HG02970 (cell line): ENCODE measurements at regions not wholly inside any gene's neighbourhood (a gene's known extent, or its start where the extent isn't known, plus 50 kb on each side); places are given as distances from the start of the nearest gene placed in this dataset.

Experiments
- ATAC-seq: cut with Tn5 transposase; IDR thresholded peaks from one replicate; pipeline ENCODE4 v1.9.1; 2021; ENCODE audit warnings: mild to moderate bottlenecking, moderate library complexity, moderate number of reproducible peaks; ENCODE audit not compliant: unreplicated experiment, low FRiP score

DNA sequence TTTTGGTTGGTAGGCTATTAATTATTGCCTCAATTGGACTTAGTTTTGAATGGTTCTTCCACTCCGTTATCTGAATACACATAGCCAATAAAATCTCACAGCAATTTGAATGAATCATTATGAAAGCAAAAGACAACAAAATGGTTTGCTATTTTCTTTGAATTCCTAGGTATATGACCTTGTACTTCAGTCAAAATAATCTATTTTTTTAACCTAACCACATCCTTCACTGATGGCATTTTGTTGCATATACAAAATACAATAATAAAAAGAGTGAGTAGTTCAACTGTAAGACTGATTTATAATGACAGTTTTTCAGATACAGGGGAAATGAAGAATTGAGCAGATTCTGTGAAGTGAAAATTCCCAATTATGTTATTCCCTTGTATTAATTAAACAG lies 433.1 kb downstream of the HTR7 start:
- ATAC-seq, result no peak

DNA sequence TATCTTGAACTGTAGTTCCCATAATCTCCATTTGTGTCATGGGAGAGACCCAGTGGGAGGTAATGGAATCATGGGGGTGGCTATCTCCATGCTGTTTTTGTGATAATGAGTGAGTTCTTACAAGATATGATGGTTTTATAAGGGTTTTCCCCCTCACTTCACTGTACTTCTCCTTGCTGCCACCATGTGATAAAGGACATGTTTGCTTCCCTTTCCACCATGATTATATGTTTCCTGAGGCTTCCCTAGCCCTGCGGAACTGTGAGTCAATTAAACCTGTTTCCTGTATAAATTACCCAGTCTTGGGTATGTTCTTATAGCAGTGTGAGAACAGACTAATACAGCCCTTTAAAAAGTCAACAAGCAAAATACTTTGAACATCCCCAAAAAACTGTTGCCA lies 427.7 kb downstream of the HTR7 start:
- no peak for ATAC-seq

DNA sequence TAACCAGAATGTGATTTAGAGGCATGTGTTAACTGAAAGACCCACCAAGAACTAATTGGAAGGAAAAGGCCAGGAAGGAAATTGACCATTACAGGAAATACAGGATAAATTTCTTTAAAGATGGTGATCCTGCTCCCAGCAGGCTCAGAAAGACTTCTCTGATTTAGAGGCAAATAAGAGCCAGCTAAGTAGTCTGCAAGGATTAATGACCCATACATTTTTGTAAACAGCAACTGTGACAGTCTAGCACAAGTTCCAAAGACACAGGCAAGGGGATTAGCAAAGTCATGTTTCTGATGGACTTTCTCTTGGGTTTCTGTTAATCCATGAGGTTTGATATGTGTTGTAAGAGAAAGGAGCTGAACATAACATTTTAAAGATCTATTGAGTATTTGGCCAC lies 425.0 kb downstream of the HTR7 start:
- no peak for ATAC-seq

DNA sequence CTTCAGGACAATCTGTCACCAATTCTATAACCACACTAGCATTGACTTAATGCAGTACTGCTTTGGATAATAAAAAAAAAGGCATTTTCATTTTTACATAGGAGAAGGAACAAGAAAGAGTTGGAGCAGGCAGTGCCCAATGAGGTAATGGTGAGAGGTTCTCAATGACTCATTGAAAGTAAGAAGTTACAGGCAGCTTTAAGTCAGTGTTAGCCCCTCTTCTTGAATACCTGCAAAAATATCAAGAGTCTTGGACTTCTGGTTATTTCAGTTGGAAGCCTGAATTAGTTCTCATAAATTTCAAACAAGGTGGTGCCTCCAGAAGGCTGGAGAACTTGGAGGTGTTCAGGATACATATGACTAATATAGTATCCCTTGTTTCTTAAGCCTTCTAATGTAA lies 422.5 kb downstream of the HTR7 start:
- no peak for ATAC-seq

DNA sequence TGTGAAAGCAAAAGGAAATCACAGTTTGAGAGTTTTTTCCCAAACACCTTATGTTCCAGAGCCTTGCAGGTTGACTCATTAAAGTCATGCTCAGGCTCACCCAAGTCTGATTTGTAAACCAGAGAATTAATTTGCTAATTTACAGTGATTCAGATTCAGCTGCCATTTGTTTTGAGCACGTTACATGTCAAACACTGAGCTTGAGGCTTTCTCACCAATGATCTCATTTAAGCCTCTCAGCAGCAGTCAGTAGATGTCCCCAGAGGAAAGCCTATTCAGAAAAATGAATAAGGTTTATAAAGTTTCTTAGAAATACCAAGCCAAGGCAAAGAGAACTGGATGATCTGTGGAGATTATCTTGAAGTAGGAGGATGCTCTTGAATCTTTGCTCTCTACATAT lies 420.4 kb downstream of the HTR7 start:
- no peak for ATAC-seq

DNA sequence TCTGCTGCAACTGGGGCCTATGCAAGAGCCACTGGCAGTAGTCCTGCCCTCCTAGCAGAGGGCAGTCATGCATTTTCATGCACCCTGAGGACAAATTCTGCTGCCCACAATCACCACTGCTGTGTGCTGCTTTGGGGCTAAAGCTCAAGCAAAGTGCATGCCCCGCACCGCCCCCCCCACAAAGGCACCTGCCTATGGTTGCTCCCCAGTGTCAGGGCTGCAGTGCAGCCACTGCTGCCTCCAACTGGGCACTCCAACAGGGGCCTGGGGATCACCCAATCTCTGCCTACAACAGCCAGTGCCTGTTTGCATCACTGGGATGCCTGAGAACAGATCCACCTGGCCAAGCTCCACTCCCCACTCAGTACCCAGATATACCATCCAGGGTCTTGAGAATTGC lies 417.0 kb downstream of the HTR7 start:
- no peak for ATAC-seq

DNA sequence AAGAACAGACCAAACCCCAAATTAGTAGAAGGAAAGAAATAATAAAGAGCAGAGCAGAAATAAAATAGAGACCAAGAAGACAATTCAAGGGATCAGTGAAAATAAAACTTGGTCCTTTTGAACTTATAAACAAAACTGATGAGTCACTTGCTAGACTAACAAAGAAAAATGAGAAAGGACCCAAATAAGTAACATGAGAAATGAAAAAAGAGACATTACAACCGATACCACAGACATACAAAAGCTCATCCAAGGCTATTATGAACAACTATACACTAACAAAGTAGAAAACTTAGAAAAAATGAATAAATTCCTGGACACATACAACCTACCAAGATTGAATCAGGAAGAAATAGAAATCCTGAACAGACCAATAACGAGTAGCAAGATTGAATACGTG lies 414.5 kb downstream of the HTR7 start:
- ATAC-seq, result no peak

DNA sequence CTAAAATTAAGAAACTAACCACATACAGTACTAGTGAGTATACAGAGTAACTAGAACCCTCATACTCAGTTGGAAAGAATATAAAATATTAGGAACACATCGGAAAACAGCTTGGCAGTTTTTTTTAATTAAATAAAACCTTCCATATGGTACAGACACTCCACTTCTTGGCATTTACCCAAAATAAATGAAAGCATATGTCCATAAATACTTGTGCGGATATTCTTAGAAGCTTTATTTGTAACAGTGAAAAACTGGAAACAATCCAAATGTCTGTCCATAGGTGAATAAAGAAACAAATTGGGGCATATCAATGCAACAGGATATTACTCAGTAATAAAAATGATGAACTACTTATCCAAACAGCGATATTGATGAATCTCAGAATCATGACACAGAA lies 410.0 kb downstream of the HTR7 start:
- no peak for ATAC-seq

DNA sequence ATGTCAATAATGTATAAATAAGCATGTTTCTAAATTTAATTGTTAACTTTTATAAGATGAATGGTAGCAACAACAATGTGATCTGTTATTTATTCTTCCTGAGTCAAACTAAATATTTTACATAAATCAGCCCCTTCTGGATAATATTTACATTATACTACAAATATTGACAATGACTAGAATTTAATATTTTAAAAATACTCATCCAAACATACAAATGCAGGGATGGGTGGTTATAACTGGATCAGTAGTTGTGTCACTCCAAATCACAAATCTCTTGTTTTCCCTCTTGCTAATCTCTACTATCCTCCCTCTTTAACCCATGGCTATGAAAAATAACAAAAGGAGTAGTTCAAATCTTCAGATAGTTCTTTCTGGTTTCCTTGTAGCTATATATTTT lies 407.0 kb downstream of the HTR7 start:
- no peak for ATAC-seq

DNA sequence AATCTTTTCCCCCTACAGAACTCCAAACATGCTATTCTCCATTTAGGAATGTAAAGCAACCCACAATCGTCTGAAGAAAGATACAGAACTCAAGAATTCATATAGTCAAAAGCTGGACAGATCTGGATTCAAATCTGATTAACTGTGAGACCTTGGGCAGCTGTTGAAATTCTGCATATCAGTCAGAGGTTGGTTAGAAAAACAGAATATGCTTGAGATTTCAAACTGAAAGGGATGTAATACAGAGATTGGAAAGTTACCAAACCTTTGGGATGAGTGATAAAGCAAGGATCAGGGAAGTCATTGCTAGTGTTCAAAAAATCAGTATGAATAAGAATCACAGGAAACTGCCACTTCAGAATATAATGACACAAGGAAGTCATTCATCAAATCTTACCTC lies 406.6 kb downstream of the HTR7 start:
- ATAC-seq, result no peak

DNA sequence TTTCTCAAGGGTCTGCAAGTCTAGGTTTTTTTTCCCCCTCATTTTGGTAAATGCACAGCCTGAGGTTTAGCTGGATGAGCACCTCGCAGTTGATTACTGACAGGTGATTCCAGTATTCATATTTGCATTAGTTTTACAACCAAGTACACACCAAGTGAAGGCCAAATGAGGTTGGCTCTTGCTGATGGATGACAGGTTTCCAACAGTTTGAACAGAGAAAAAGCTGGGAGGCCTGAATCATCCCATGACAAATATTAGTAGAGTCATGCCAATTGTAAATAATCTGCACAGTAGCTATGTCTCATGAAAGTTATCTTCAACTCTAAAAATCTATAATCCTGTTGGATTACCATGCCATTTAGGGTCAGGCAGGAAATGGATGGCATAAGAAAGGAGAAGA lies 399.8 kb downstream of the HTR7 start:
- no peak for ATAC-seq

DNA sequence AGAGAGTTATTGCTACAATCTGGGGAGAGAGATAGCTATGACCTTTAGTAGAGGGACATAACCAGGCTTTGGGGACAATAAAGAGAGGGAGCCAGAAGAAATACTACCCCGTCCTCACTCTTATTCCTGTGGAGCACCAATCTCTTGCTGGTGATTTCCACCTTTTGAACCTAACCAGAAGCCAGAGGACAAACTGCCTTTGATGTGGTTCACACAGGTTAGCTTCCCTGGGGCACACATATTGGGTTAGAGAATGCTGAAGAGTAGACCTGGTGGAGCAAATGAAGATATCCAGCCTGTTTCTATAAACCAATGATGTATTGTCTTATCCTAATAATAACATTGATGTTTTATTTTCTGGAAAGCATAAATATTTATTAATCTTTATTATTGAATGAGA lies 399.3 kb downstream of the HTR7 start:
- no peak for ATAC-seq

DNA sequence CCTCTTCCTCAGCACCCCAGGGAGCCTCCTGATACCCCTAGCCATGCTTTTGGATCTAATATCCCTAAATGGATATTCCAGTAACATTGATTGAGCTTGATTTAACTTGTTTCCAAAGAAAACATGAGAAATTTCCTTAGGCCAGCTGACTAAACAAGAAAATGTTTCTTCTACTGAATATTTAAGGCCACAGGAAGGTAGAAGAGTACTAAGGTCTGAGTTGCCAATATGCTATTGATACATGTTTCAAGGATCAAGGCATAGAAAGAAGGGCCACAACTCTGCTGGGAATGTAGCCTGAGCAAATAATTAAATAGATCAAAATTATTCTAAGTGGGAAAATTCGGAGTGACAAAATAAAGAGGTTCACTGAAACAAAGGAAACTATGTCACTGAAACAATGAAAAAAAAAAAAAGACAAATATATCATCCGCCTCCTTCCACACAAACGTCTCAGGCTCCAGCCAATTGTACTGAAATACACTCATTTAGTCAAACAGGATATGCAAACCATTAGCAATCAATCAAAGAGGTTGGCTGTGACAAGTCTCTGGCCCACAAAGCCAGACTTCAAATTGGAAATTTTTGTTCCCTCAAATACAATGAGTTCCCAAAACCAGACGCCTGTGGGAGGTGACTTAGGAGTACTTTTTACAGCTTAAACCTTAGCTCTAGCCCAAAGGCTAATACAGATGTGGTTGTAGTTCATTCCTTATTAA lies 396.2 kb downstream of the HTR7 start:
- ATAC-seq, result no peak

DNA sequence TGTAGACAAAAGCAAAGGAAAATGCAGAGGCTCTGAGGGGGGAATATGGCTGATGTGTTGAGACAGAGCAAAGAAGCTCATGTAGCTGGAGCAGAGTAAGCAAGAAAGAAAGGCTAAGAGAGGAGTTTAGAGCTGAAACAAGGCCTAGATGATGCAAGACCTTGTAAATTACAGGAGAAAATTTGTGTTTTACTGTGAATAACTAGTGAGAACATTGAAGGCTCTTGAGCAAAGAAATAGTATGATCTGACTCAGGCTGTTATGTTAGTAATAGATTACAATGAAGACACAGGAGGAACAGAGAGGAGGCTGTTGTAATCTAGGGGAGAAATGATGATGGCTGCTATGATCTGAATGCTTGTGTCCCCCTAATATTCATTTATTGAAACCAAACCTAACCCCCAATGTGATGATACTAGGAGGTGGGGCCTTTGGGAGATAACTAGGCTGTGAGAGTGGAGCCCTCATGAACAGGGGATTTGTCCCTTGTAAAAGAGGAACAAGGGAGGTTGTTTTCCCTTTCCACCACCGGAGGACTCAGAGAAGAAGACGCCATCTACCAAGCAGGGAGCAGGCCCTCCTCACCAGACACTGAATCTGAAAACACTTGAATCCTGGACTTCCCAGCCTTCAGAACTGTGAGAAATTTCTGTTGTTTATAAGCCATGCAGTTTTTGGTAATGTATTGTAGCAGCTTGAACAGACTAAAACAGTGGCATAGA lies 394.9 kb downstream of the HTR7 start:
- no peak for ATAC-seq

DNA sequence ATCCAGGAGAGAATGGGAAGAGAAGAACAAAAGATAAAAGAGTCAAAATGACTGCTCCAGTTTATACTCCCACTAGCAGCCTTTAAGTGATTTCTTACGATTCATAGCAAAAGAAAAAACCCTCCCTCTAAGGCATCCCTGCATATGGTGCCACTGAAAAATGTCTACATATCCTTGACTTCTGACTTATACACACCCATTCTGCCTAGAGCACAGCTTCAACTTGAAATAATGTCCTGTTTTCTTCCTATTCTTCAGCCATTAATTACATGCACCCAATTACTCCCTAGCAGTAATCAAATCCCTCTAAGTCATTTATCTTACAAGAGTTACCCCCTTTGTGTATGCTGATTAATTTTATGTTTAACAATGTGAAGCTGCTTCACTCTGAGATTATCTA lies 393.5 kb downstream of the HTR7 start:
- ATAC-seq, result no peak

DNA sequence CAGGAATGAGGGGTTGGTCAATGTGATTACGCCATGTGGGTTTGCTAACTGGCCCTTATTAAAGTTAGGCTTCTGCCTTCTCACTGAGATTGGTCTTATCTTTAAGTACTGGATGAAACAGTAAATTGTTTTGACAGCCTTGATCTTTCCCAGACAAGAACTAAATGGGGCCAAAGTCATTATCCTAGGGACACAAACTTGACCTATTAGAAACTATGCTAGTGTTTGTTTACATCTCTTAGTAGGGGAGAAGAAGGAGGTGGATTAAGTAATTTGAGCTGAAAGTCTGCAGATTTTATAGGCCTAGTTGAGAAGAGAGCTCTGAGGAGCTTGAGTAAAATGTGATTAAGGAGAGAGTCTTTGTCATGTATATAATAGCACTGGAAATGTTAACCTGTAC lies 386.9 kb downstream of the HTR7 start:
- no peak for ATAC-seq

DNA sequence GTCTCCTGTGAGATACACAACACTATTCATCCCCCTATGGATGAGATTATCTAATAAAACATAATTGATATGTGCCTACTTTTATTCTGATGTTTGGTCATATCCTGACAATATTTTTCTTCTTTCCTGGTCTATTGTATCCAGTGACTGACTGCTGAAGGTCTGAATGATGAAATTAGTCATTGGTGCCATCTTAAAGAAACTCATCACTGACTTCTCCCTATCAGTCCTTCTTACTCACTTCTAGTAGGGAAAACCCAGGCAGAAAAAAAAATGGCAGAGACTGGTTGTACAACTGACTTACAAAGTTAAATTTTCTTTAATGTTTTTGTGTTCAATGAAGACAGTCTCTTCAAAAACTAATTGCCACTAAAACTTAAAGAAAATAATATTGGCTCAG lies 377.4 kb downstream of the HTR7 start:
- no peak for ATAC-seq

DNA sequence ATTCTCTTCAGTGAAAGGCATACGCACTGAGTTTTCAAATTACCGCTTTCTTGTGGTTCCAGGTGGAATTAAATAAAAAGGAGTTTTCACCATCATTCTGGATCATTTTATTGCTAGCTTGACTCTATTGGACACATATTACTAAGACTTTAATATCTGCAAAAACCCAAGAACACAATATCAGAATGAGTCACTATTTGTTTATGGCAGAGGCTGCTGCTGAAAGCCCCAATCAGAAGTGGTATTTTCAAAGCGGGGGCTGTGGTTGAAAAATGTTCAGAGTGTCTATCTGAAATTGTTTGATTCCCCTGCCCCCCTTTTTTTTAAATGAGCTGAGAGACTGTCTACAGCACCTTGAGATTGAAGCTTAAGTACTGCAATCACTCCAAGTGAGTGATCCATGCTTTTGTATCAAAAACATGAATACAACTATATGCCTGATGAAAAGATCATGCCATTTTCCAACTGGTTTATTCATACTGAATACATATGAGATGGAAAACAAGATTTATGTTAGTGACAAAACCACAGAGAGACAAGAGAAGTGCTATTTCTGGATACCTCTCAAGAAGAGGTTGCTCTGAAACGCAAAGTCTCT lies 376.4 kb downstream of the HTR7 start:
- no peak for ATAC-seq

DNA sequence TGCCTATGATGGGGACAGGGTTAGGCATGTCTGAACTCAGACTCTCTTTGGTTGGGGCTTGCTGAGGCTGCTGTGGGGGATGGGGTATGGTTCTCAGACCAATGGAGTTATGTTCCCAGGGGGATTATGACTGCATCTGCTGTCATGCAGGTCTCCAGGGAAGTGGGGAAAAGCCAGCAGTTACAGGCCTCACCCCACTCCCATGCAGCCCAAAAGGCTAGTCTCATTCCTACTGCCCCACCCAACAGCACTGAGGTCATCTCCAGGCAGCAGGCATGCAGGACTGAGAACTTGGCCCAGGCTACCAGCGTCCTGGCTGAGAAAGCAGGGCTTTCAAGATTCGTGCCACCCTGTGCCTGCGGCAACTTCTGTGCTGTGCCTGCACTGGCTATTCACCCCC lies 373.3 kb downstream of the HTR7 start:
- no peak for ATAC-seq

DNA sequence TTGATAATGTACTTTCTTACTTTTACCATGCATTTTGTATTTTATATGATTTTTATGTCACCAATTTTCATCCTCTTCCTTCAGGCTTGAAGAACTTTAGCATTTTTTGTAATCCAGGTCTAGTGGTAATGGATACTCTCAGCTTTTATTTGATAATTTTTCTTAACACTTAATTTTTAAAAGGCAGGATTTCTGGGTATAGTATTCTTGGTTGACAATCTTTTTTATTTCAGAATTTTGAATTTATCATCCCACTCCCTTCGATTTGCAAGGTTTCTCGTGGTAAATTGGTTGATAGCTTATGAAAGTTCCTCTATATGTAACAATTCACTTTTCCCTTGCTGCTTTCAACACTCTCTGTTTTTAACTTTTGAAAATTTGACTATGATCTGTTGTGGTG lies 363.7 kb downstream of the HTR7 start:
- ATAC-seq, result no peak

DNA sequence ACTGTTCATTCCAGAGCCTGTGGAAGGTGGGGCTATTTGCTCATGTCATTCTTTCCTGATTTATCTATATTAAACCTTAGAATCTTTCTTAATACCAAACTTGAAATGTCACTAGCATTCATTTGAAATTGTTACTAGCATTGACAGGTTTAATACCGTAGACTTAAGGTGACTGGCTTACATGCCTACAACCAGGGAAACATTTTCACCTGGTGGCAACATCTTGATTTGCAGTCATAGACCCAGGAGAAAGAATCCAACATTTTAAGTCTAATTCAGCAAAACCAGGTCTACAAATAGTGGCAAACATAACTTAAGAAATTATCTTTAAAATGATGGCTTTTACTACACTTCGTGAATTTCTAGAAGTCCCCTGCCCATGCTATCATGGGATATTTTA lies 353.7 kb downstream of the HTR7 start:
- ATAC-seq, result no peak

DNA sequence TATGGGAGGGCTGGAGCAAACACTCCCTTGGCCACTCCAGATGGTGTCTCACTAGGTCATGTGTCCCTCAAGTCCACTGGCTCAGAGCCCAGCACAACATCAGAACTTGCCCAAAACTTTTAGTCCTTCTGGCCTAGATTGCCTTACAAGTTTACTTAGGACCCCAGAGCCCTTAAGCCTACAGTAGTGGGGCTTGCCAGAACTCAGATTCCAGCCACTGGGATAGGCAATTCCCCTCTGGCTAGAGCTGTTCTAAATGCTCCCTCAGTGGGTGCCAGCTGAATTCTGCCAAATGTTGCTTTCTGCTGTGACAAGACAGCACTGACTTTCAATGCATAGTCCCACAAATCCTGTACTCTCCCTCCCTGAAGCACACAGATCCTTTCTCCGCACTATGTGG lies 331.1 kb downstream of the HTR7 start:
- no peak for ATAC-seq
